WTC11 (cell line): ENCODE measurements at regions not wholly inside any gene's neighbourhood (a gene's known extent, or its start where the extent isn't known, plus 50 kb on each side); places are given as distances from the start of the nearest gene placed in this dataset.
"Not testable (repeated sequence)": the region's sequence is repeated elsewhere in the genome, so short reads cannot be mapped to it uniquely, and the experiment has no call there.

Source experiments
- ATAC-seq: fragments of 200-7000 bp; cut with Tn5 transposase; 2 replicates; pipeline ENCODE4 v1.10.0; 2021; ENCODE audit warnings: mild to moderate bottlenecking, moderate library complexity
- CTCF ChIA-PET: fragments of 300-600 bp; sonication (Branson Sonifier 250); formaldehyde crosslinking; loops from one replicate; lab custom pipeline; 2021; ENCODE audit warnings: antibody characterized with exemption; lab: Charles Lee
- POLR2A ChIA-PET: fragments of 350-600 bp; sonication (Branson Sonifier 250); formaldehyde crosslinking; loops from one replicate; lab custom pipeline; 2021; ENCODE audit warnings: antibody characterized with exemption; lab: Charles Lee
- DNase-seq: peaks from one replicate; pipeline ENCODE4 v3.0.0; 2021; ENCODE audit warnings: low spot score
- H3K27ac Mint-ChIP-seq: 2 replicates; pipeline ENCODE4 v1.8.0; 2021; ENCODE audit warnings: mixed read lengths
- H3K27me3 Mint-ChIP-seq: 2 replicates; pipeline ENCODE4 v1.8.0; 2021; ENCODE audit warnings: low read depth, mild to moderate bottlenecking, moderate library complexity, mixed read lengths
- H3K36me3 Mint-ChIP-seq: 2 replicates; pipeline ENCODE4 v1.8.0; 2021; ENCODE audit warnings: mixed read lengths
- H3K4me1 Mint-ChIP-seq: 2 replicates; pipeline ENCODE4 v1.8.0; 2022; ENCODE audit warnings: mixed read lengths
- H3K4me3 Mint-ChIP-seq: 2 replicates; pipeline ENCODE4 v1.8.0; 2021; ENCODE audit warnings: mild to moderate bottlenecking, moderate library complexity, mixed read lengths
- H3K9me3 Mint-ChIP-seq: 2 replicates; pipeline ENCODE4 v1.8.0; 2021; ENCODE audit warnings: mixed read lengths
- ATF1 ChIP-seq: sonication (generic); formaldehyde crosslinking; IDR thresholded peaks from 2 replicates; pipeline ENCODE4 v1.8.1; 2023; ENCODE audit warnings: mild to moderate bottlenecking, moderate library complexity, missing genetic modification reagents
- ELF4 ChIP-seq: sonication (generic); formaldehyde crosslinking; IDR thresholded peaks from 2 replicates; pipeline ENCODE4 v1.8.1; 2022; ENCODE audit warnings: low read depth, mild to moderate bottlenecking, moderate library complexity, missing genetic modification reagents
- HMGA2 ChIP-seq: fragments of 250-450 bp; sonication (Bioruptor Pico); IDR thresholded peaks from 2 replicates; pipeline ENCODE4 v1.4.0; 2021; ENCODE audit warnings: mild to moderate bottlenecking, moderate library complexity
- MXD4 ChIP-seq: fragments of 250-450 bp; sonication (Bioruptor Pico); IDR thresholded peaks from 2 replicates; pipeline ENCODE4 v1.8.0; 2021; ENCODE audit warnings: mild to moderate bottlenecking, moderate library complexity, borderline replicate concordance
- NR2C2 ChIP-seq: sonication (generic); formaldehyde crosslinking; IDR thresholded peaks from 2 replicates; pipeline ENCODE4 v1.8.0; 2022; ENCODE audit warnings: mild to moderate bottlenecking, missing genetic modification reagents
- NR3C1 ChIP-seq: sonication (generic); formaldehyde crosslinking; conservative IDR thresholded peaks from 2 replicates; pipeline ENCODE4 v1.8.1; 2023; ENCODE audit warnings: low read depth, mild to moderate bottlenecking, missing genetic modification reagents
- ZNF416 ChIP-seq: fragments of 250-450 bp; sonication (Bioruptor Pico); IDR thresholded peaks from 2 replicates; pipeline ENCODE4 v1.9.0; 2021; ENCODE audit warnings: mild to moderate bottlenecking, inconsistent platforms
- TF ChIP-seq, protein P1 (sequence below): fragments of 250-450 bp; sonication (Bioruptor Pico); IDR thresholded peaks from 2 replicates; pipeline ENCODE4 v1.9.0; 2021; ENCODE audit warnings: moderate library complexity, mild to moderate bottlenecking, inconsistent platforms, borderline replicate concordance
- TF ChIP-seq, protein P2 (sequence below): sonication (generic); formaldehyde crosslinking; IDR thresholded peaks from 2 replicates; pipeline ENCODE4 v1.8.0; 2023; ENCODE audit warnings: missing genetic modification reagents, mild to moderate bottlenecking, borderline replicate concordance
- TF ChIP-seq, protein P3 (sequence below): sonication (generic); formaldehyde crosslinking; IDR thresholded peaks from 2 replicates; pipeline ENCODE4 v1.8.1; 2022; ENCODE audit warnings: low read depth, mild to moderate bottlenecking, moderate library complexity, missing genetic modification reagents, borderline replicate concordance
- TF ChIP-seq, protein P4 (sequence below): sonication (generic); formaldehyde crosslinking; IDR thresholded peaks from 2 replicates; pipeline ENCODE4 v1.8.1; 2022; ENCODE audit warnings: mild to moderate bottlenecking, moderate library complexity, missing genetic modification reagents
- TF ChIP-seq, protein P5 (sequence below): sonication (generic); formaldehyde crosslinking; IDR thresholded peaks from 2 replicates; pipeline ENCODE4 v1.8.1; 2023; ENCODE audit warnings: mild to moderate bottlenecking, moderate library complexity, missing genetic modification reagents
- TF ChIP-seq, protein P6 (sequence below): sonication (generic); formaldehyde crosslinking; IDR thresholded peaks from 2 replicates; pipeline ENCODE4 v1.8.1; 2023; ENCODE audit warnings: mild to moderate bottlenecking, missing genetic modification reagents, moderate library complexity
- TF ChIP-seq, protein P7 (sequence below): sonication (generic); formaldehyde crosslinking; IDR thresholded peaks from 2 replicates; pipeline ENCODE4 v1.8.0; 2022; ENCODE audit warnings: mild to moderate bottlenecking, missing genetic modification reagents
- TF ChIP-seq, protein P8 (sequence below): sonication (generic); formaldehyde crosslinking; IDR thresholded peaks from 2 replicates; pipeline ENCODE4 v1.8.1; 2022; ENCODE audit warnings: missing genetic modification reagents, borderline replicate concordance
- TF ChIP-seq, protein P9 (sequence below): sonication (generic); formaldehyde crosslinking; IDR thresholded peaks from 2 replicates; pipeline ENCODE4 v1.8.1; 2023; ENCODE audit warnings: mild to moderate bottlenecking, missing genetic modification reagents

DNA sequence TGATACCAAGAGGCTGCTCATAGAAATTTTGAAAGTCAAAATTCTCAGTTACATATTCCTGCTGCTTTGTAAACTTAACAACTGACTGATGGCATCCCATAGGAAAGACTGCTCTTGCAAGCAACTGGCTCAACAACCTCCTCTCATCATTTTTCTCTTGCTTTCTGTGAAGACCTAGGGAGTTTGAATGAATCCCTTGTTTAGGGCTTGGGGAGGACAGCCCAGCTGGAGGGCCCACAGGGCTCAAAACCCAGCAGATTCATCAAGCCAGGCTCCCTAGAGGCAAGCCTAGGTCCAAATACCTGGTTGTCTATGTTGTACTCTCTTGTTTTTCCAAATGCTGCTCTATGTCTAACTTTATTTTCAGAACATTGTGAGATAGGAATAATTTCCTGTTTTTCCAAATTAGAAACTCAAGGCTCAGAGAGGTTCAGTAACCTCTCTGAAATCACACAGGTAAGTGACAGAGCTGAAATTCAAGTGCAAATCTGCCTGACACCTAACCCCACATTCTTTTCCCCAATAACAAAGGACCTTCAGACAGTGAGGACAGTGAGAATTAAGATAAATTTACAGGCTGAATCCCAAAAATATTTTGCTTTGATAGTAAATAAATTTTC lies 558.9 kb upstream of the KLF4 start (continued):
- TF ChIP-seq, protein P1, sequence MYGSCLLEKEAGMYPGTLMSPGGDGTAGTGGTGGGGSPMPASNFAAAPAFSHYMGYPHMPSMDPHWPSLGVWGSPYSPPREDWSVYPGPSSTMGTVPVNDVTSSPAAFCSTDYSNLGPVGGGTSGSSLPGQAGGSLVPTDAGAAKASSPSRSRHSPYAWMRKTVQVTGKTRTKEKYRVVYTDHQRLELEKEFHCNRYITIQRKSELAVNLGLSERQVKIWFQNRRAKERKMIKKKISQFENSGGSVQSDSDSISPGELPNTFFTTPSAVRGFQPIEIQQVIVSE (CRISPR knock-in tag): no peak
- TF ChIP-seq, protein P2, sequence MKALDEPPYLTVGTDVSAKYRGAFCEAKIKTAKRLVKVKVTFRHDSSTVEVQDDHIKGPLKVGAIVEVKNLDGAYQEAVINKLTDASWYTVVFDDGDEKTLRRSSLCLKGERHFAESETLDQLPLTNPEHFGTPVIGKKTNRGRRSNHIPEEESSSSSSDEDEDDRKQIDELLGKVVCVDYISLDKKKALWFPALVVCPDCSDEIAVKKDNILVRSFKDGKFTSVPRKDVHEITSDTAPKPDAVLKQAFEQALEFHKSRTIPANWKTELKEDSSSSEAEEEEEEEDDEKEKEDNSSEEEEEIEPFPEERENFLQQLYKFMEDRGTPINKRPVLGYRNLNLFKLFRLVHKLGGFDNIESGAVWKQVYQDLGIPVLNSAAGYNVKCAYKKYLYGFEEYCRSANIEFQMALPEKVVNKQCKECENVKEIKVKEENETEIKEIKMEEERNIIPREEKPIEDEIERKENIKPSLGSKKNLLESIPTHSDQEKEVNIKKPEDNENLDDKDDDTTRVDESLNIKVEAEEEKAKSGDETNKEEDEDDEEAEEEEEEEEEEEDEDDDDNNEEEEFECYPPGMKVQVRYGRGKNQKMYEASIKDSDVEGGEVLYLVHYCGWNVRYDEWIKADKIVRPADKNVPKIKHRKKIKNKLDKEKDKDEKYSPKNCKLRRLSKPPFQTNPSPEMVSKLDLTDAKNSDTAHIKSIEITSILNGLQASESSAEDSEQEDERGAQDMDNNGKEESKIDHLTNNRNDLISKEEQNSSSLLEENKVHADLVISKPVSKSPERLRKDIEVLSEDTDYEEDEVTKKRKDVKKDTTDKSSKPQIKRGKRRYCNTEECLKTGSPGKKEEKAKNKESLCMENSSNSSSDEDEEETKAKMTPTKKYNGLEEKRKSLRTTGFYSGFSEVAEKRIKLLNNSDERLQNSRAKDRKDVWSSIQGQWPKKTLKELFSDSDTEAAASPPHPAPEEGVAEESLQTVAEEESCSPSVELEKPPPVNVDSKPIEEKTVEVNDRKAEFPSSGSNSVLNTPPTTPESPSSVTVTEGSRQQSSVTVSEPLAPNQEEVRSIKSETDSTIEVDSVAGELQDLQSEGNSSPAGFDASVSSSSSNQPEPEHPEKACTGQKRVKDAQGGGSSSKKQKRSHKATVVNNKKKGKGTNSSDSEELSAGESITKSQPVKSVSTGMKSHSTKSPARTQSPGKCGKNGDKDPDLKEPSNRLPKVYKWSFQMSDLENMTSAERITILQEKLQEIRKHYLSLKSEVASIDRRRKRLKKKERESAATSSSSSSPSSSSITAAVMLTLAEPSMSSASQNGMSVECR: no peak
- TF ChIP-seq ZNF416 (no peak), NR2C2 (CRISPR knock-in tag) (no peak), NR3C1 (CRISPR knock-in tag) (no peak)
- TF ChIP-seq, all 79 proteins: peak for 0

DNA sequence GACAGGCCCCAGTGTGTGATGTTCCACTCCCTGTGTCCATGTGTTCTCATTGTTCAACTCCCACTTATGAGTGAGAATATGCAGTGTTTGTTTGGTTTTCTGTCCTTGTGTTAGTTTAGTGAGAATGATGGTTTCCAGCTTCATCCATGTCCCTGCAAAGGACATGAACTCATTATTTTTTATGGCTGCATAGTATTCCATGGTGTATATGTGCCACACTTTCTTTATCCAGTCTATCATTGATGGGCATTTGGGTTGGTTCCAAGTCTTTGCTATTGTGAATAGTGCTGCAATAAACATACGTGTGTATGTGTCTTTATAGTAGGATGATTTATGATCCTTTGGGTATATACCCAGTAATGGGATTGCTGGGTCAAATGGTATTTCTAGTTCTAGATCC lies 558.2 kb upstream of the KLF4 start:
- Mint-ChIP-seq H3K4me1 (peaks cover 15% of the 10 kb centered on the region), H3K9me3 (peaks cover 16% of the 10 kb centered on the region)
- H3K27ac Mint-ChIP-seq, H3K4me3 Mint-ChIP-seq, POLR2A ChIA-PET, DNase-seq, H3K27me3 Mint-ChIP-seq, H3K36me3 Mint-ChIP-seq, ATAC-seq, CTCF ChIA-PET: not testable (repeated sequence)

DNA sequence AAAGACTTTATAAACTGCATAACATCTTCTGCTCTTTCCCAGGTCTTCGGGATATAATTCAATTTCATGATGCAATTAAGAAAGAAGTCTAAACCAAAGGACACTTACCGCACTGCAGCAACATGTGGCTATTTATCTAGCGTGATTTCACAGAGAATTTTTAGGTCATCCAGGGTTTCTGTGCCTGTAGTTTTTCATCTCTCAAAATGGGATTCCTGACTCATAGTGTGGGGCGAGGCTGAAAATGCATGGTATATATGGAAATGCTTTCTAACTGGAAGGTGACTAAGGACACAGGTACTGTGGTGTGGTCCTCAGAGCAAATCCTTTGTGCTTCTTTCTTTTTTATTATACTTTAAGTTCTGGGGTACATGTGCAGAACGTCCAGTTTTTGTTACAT lies 557.7 kb upstream of the KLF4 start:
- peaks cover 10% of the 10 kb centered on the region for H3K4me1 Mint-ChIP-seq
- no peak overlapping the region for H3K4me3 Mint-ChIP-seq
- peaks cover 18% of the 10 kb centered on the region for H3K9me3 Mint-ChIP-seq
- H3K27ac Mint-ChIP-seq: no peak overlapping the region
- H3K36me3 Mint-ChIP-seq: peaks cover 6% of the 10 kb centered on the region
- ATAC-seq: no peak
- ChIA-PET CTCF (no interaction called here), POLR2A (no interaction called here)
- H3K27me3 Mint-ChIP-seq: no peaks in the 10 kb centered on the region
- no peak for DNase-seq
- TF ChIP-seq, protein P3, sequence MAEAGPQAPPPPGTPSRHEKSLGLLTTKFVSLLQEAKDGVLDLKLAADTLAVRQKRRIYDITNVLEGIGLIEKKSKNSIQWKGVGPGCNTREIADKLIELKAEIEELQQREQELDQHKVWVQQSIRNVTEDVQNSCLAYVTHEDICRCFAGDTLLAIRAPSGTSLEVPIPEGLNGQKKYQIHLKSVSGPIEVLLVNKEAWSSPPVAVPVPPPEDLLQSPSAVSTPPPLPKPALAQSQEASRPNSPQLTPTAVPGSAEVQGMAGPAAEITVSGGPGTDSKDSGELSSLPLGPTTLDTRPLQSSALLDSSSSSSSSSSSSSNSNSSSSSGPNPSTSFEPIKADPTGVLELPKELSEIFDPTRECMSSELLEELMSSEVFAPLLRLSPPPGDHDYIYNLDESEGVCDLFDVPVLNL: no peak
- TF ChIP-seq ATF1 (CRISPR knock-in tag) (no peak), MXD4 (CRISPR knock-in tag) (no peak), HMGA2 (CRISPR knock-in tag) (no peak), NR2C2 (CRISPR knock-in tag) (no peak), ELF4 (CRISPR knock-in tag) (no peak)
- TF ChIP-seq, protein P4, sequence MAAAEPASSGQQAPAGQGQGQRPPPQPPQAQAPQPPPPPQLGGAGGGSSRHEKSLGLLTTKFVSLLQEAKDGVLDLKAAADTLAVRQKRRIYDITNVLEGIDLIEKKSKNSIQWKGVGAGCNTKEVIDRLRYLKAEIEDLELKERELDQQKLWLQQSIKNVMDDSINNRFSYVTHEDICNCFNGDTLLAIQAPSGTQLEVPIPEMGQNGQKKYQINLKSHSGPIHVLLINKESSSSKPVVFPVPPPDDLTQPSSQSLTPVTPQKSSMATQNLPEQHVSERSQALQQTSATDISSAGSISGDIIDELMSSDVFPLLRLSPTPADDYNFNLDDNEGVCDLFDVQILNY: no peak
- TF ChIP-seq, protein P5, sequence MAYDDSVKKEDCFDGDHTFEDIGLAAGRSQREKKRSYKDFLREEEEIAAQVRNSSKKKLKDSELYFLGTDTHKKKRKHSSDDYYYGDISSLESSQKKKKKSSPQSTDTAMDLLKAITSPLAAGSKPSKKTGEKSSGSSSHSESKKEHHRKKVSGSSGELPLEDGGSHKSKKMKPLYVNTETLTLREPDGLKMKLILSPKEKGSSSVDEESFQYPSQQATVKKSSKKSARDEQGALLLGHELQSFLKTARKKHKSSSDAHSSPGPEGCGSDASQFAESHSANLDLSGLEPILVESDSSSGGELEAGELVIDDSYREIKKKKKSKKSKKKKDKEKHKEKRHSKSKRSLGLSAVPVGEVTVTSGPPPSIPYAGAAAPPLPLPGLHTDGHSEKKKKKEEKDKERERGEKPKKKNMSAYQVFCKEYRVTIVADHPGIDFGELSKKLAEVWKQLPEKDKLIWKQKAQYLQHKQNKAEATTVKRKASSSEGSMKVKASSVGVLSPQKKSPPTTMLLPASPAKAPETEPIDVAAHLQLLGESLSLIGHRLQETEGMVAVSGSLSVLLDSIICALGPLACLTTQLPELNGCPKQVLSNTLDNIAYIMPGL: no peak
- TF ChIP-seq, protein P6, sequence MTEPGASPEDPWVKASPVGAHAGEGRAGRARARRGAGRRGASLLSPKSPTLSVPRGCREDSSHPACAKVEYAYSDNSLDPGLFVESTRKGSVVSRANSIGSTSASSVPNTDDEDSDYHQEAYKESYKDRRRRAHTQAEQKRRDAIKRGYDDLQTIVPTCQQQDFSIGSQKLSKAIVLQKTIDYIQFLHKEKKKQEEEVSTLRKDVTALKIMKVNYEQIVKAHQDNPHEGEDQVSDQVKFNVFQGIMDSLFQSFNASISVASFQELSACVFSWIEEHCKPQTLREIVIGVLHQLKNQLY (CRISPR knock-in tag): no peak
- TF ChIP-seq, protein P7, sequence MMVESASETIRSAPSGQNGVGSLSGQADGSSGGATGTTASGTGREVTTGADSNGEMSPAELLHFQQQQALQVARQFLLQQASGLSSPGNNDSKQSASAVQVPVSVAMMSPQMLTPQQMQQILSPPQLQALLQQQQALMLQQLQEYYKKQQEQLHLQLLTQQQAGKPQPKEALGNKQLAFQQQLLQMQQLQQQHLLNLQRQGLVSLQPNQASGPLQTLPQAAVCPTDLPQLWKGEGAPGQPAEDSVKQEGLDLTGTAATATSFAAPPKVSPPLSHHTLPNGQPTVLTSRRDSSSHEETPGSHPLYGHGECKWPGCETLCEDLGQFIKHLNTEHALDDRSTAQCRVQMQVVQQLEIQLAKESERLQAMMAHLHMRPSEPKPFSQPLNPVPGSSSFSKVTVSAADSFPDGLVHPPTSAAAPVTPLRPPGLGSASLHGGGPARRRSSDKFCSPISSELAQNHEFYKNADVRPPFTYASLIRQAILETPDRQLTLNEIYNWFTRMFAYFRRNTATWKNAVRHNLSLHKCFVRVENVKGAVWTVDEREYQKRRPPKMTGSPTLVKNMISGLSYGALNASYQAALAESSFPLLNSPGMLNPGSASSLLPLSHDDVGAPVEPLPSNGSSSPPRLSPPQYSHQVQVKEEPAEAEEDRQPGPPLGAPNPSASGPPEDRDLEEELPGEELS (CRISPR knock-in tag): no peak
- TF ChIP-seq, protein P8, sequence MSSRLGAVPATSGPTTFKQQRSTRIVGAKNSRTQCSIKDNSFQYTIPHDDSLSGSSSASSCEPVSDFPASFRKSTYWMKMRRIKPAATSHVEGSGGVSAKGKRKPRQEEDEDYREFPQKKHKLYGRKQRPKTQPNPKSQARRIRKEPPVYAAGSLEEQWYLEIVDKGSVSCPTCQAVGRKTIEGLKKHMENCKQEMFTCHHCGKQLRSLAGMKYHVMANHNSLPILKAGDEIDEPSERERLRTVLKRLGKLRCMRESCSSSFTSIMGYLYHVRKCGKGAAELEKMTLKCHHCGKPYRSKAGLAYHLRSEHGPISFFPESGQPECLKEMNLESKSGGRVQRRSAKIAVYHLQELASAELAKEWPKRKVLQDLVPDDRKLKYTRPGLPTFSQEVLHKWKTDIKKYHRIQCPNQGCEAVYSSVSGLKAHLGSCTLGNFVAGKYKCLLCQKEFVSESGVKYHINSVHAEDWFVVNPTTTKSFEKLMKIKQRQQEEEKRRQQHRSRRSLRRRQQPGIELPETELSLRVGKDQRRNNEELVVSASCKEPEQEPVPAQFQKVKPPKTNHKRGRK (CRISPR knock-in tag): no peak
- TF ChIP-seq, protein P9, sequence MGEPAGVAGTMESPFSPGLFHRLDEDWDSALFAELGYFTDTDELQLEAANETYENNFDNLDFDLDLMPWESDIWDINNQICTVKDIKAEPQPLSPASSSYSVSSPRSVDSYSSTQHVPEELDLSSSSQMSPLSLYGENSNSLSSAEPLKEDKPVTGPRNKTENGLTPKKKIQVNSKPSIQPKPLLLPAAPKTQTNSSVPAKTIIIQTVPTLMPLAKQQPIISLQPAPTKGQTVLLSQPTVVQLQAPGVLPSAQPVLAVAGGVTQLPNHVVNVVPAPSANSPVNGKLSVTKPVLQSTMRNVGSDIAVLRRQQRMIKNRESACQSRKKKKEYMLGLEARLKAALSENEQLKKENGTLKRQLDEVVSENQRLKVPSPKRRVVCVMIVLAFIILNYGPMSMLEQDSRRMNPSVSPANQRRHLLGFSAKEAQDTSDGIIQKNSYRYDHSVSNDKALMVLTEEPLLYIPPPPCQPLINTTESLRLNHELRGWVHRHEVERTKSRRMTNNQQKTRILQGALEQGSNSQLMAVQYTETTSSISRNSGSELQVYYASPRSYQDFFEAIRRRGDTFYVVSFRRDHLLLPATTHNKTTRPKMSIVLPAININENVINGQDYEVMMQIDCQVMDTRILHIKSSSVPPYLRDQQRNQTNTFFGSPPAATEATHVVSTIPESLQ (CRISPR knock-in tag): no peak
